GM19239 (cell line): ENCODE measurements at regions not wholly inside any gene's neighbourhood (a gene's known extent, or its start where the extent isn't known, plus 50 kb on each side); places are given as distances from the start of the nearest gene placed in this dataset.

Source experiments
- DNase-seq: peaks from one replicate; pipeline ENCODE4 v3.0.0; 2011; ENCODE audit warnings: low spot score; ENCODE audit not compliant: insufficient read length
- FAIRE-seq: peaks from 2 replicates; lab custom pipeline; 2011; peaks lifted over from hg19 to GRCh38; lab: Jason Lieb, UNC

DNA sequence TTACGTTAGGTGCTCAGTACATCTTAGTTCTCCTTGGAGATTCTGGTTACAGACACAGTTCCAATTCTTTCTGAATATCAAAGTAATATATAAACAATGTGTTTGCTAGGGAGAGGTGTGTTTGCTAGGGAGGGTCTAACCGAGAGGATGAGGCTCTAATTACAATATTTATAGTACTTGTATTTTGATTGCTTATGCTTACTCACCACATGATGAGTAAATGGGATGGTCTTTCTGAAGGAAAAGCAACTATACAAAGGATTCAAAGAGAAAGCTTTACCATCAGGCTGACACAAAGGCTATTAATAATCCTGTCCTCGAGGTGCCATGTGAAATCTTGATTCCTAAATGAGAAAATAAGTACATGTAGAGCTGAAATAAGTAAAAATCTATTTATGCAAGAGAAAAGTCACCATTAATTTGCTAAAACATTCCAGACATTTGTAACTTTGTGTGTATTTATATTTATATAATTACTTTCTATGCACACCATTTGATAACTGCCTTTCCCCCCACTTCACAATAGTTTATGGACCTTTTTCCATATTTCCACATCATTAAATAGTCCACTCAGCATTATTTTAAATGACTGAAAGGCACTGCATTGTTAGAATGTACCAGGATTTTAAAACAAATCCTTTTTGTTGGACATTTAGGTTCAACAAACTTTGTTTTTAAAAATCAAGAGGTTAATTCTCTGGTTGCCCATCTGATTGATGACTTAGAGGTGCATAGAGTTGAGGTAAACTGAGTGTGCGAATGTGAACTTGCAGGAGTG lies 94.5 kb upstream of the FN1 start:
- DNase-seq (no peak), FAIRE-seq (no peak)

DNA sequence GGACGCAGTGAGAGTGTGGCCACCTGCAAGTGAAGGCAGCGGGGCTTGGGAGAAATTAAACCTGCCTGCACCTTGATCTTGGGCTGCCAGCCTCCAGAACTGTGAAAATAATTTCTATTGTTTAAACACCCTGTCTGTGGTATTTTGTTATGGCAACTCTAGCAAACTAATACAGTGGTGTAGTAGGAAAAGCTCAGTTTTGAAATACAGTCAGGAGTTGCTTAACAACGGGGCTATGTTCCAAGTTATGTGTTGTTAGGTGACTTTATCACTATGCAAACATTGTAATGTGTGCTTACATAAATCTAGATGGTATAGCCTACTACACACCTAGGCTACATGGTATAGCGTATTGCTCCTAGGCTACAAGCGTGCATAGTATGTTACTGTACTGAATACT lies 93.4 kb upstream of the FN1 start:
- no peak for DNase-seq
- FAIRE-seq = no peak

DNA sequence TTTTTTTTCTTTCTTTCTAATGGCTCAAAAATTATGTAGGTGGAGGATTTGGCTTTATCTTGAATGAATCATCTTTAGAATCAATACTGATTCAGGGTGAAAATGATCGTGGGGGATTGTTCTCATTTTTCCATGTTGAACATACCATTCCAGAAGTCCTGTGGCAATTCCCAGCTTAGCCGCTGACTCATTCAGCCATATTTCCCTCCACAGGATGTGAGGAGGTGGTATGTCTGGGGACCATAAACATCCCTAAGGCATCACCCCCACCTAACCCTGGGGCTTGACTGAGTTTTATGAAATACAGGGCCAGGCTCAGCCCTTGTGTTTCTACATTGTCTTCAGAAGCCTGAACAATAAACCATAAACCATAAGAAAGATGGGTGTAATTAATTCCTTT lies 92.7 kb upstream of the FN1 start:
- no peak for FAIRE-seq
- DNase-seq = no peak

DNA sequence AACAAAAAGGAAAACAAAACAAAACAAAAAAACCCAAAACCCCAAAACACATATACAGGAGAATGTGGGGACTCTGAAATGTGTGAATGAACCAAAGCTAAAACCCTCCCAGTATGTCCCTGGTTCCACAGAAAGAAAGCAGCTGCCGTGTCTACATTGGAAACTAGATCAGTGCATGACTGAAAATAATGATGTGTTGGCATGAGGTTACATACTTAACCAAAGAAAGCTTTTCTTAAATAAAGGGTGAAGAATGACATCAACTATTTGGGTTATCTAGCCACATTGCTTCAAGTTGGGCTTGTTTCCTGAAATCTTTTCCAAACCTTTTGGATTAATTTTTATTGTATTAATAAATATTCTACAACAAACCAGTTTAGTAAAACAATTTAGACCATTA lies 91.9 kb upstream of the FN1 start:
- DNase-seq (no peak), FAIRE-seq (no peak)

DNA sequence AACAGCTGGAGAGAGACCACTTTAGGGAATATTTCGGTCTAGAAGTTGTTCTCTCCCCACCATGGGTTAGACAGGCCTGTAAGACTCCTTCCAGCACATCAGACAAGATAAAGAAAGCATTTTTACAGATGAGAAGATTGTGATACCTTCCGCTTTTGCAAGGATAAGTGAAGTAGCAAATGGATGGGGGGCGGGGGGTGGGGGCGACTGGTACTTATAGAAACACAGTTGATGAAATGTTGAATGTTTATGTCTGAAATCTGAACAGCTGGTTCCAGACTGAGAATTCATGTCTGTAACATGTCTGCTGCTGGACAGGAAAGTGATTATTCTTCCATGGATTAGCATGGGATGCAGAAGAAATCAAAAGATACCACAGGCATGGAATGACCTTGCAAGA lies 90.5 kb upstream of the FN1 start:
- FAIRE-seq = no peak

DNA sequence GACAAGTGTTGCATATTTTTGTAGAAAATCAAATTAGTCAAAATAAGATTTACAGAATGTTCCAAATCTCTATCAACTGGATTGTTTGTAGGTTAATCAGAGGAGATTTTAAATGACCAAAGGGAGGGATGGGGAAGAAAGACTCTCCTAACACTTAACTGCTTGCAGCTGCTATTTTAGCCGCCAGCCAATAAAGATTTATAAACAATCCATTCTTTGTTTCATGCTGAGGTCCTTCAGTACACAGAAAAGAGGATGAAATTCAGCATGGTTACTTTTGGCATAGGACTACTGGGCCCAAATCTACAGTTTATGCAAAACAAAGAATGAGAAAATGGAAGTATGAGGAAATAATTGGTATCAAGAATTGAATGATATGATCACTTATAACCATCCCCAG lies 86.4 kb upstream of the FN1 start:
- FAIRE-seq (no peak), DNase-seq (no peak)

More for the DNA sequence above, 90.5 kb upstream of the FN1 start:
- DNase-seq = no peak

DNA sequence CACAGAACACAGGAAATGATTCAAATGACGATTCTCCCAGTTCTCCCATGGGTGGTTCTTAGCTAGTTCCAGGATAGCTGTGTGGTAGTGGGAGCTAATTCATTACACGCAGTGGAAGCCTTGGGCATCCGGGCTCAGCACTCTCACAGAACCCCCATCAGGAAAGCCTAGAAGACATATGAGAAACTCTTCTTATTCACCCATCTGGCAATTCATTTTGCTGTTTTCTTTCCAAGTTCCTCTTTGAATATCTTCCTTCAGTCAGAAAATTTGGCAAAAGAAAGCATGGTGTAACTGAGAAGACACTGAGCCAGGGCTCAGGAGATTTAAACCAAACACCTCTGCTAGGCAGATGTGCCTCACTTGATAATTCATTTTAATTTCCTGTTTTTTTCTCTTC lies 85.2 kb upstream of the FN1 start:
- no peak for FAIRE-seq
- DNase-seq = no peak

DNA sequence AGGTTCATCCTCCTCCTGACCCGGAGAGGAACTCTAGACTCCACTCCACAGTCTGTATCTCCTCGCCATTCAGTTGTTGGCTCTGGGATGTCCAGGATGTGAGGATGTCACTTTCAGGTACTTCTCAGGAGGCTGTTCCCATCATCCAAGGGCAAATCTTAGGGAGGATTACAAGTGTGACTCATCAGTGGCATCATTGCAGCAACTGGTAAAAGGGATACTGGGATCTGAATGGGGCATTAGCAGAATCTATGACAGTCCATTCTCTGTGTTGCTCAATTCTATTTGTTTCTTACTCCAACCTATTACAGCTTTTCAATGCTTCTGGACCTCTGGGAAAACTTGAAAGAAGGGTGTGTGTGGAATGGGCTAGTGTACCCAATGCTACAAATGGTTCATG lies 81.5 kb upstream of the FN1 start:
- DNase-seq = no peak
- FAIRE-seq = no peak

DNA sequence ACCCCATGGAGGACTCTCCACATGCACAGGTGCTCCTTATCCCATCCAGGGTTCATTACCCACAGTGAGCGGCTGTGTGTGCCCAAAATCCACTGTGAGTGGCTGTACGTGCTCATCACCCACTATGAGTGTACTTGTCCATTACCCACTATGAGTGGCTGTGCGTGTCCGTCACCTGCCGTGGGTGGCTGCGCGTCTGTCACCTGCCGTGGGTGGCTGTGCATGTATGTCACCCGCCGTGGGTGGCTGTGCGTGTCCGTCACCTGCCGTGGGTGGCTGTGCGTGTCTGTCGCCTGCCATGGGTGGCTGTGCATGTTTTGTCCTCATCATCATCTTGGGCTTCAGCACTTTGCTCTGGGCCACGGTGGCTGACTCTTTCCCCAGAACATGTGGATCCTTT lies 78.6 kb upstream of the FN1 start:
- no peak for FAIRE-seq
- no peak for DNase-seq

DNA sequence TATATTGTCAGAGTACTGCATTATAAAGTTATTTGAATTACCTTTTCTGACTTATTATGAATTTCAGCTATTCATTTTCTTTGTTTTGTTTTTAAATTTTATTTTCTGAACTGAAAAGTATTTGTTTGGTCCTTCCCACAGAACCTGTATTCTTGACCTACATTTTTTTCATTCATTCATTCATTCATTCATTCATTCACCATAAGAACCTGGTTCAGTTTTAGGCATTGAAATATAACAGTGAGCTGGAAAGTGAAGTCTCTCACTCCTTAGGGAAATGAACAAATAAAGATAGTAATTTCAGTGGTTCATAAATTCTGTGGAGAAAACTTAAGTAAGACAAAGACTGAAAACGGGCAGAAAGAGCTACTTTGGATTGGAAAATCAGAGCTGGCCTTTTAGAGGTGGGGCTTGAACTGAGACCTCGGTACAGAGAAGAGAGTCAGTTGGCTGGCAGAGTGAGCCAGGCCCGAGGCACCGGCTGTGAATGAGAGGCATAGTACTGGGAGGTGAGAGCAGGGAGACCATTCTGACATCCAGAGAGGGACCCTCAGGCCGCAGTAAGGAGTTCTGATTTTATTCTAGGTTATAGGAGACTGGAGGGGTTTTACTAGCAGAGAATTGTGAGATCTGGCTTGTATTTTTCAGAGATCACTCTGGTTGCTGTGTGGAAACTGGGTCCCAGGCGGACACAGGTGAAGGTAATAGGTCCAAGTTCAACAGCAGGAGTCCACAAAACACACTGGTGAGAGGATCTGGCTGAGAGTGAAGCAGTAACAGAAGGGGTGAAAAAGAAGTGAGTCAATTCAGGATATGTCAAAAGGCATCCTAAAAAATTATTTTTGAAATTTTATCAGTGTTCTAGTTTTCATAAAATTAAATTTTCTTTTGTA lies 75.8 kb upstream of the FN1 start:
- no peak for DNase-seq

DNA sequence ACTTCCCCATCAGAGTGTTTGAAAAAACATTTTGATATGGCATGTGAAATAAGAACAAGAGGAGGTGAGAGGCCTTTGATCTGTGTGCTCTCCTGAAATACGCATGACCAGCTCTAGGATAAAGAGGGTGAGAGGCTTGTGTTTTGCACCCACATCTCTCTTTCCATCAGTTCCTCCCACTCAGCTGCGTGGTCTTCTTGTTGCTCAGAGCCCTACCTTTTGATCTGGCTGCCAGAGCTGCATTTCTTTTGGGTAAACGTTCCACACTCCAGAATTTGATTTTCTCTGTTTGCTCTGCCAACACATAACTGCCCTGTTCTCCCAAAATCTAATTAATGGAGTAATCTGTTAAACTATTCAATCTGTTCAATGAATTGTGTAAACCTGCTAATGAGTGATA lies 72.0 kb upstream of the FN1 start:
- DNase-seq (no peak), FAIRE-seq (no peak)

More for the DNA sequence above, 75.8 kb upstream of the FN1 start:
- FAIRE-seq = no peak

DNA sequence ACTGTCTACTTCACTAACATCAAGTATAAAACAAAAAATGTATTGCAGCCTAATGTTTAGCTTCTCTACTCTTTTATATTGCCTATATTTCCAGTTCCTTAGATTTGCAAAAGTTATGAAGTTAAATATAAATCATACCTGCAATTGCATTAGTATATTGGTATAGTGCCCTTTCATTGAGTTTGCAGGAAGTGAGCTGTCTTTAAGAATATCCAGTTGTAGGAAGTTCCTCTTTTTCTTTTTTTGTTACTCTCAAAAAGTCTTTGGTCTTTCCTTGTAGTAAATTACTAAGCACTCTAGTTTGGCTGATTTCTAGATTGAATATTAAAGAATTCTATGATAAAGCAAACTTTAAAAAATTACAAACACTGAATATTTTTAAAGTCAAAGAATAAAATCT lies 71.3 kb upstream of the FN1 start:
- FAIRE-seq (no peak), DNase-seq (no peak)

DNA sequence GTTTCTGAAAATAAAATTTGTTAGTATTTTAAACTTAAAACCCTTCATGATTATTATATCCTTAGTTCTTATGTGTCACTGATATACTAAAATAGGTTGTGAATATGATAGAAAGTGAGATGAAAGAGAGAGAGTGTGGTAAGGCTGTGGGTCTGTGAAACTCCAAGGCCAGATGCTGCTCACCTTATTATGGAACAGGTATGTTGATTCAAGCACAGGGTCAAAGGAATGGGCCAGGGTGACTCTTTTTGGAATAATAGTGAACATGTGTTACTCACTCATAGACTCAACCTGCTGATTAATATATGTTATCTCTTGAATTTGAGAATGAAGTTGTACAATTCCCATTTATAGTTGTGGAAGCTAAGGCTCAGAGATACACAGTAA lies 70.7 kb upstream of the FN1 start:
- no peak for FAIRE-seq
- no peak for DNase-seq

DNA sequence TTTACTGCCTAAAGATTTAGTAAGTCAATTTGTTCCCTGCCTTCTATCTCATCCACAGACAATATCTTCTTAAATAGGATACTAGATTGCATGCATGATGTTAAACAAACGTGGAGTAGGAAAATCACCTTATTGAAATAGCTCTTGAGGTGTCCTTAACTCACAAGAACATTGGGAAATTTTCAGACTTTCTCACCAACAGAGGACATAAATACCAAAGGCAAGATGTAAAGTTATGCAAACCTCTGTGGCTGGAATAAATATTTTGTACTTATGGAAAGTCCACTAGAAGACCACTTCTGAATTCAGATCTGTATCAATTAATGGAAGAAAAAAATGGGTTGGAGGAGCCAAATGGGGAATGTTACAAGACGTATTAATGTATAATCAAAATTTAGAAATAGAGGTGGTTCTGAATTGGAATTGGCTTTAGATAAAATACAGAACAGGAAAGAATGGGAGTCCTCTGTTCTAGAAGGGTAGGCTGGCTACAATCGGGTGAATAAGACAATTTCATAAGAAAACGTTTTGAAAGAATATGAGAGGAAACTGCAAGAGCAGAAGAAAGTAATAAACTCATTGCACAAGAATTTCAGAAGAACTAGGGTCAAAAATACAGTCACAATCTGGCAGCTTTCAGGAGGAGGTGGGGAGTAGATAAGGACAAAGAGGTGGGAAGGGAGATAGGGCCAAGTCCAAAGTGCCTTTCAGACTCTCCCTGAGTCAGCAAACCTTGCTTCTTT lies 69.3 kb upstream of the FN1 start:
- DNase-seq (no peak), FAIRE-seq (no peak)

DNA sequence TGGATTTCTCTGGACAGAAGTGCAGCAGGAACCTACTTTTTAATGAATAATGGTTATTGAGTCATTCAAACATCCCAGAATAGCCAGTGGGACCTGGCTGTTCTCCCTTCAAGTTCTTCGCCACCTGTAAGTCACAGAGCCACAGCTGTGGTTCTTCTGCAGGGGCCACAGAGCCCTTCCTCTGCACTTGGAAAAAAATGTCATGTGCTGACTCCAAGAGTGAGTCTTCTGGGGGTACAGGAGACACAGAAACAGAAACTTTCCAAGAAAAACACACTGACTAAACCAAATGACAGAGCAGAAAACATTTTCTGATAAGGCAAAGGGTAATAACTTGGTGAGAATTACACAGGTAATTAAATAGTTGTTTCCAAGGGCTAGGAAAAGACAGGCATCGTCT lies 68.7 kb upstream of the FN1 start:
- DNase-seq = no peak
- no peak for FAIRE-seq

DNA sequence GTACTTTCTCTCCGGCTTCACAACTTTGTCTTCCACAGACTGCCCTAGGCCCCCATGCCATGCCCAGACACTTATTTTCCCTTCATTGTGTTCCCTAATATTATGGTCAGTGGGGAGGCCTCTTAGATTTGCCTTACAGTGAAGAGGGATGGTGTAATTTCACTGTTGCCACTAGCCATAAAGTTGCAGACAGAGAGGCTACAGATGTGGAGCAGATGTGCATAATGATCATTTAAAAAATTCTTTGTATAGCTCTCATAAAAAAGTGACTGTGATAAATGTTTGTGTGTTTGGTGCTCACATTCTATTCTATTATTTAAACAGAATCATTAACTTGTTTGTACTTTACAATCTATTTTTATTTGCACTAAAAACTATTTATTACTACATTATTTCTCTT lies 67.5 kb upstream of the FN1 start:
- no peak for DNase-seq
- no peak for FAIRE-seq

DNA sequence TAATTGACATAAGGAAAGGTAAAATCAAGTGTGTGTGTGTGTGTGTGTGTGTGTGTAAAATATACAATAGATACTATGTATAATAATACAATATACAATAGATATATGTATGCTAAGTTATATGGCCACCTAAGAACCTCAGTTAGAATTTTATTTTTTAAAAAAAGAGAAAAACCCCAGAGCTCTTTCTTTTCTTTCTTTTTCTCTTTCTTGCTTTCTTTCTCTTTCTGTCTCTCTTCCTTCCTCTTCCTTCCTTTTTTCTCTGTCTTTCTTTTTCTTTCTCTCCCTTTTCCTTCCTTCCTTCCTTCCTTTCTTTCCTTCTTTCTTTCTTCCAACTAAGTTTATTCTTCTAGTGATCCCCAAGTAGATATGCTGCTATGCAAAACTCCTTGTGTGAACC lies 64.6 kb upstream of the FN1 start:
- no peak for FAIRE-seq
- DNase-seq = no peak

DNA sequence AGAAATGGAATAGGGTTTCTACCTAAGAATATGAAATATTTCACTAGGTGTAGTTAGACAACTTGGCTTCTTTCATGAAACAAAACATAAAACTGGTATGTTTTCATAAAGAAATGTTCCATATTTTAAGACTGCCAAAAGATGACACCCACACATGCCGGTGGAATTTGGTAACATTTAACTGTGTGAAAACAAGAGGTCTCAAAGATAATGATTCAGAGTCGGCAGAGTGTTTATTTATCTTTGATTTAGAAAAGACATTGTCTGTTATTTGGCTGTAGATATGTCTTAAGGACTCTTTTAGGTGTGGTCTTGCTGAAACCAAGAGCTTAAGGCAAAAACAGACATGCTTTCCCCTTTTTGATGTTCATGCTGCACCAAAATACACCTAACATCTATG lies 63.5 kb upstream of the FN1 start:
- no peak for FAIRE-seq

DNA sequence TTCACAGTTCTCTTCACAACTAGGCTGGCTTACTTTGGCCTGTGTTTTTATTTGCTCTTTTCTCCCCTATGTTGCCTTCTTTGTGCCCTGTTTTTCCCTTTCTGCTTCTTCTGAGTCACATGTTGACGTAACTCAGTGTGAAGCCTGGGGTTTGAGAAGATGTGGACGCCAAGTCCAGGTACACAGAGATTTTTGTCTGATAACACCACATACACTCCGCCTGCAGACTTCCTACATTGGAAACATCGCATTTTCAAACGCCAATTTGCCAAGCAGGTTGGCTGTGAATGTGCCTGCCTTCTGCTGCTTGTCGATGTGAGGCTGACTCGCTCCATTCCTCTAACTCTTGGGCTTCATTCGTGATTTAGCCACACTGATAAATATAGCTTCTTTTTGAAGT lies 62.6 kb upstream of the FN1 start:
- no peak for DNase-seq
- FAIRE-seq = no peak

More for the DNA sequence above, 63.5 kb upstream of the FN1 start:
- no peak for DNase-seq

DNA sequence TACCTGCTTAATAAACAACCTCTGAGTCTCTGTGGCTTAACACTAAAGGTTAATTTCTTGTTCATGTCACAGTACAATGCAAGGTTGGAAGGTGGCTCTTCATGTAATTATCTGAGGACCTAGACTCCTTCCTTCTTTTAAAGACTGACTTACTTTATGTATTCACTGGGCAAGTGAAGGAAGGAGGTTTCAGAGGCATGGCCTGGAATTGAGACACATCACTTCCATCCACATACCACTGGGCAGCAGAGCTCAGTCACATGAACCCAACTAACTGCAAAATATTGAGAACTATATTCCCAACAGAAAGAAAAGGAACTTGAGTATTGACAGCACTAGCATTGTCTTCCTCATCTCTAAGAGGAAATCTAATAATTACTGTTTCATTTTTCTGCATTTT lies 57.5 kb upstream of the FN1 start:
- FAIRE-seq = no peak

DNA sequence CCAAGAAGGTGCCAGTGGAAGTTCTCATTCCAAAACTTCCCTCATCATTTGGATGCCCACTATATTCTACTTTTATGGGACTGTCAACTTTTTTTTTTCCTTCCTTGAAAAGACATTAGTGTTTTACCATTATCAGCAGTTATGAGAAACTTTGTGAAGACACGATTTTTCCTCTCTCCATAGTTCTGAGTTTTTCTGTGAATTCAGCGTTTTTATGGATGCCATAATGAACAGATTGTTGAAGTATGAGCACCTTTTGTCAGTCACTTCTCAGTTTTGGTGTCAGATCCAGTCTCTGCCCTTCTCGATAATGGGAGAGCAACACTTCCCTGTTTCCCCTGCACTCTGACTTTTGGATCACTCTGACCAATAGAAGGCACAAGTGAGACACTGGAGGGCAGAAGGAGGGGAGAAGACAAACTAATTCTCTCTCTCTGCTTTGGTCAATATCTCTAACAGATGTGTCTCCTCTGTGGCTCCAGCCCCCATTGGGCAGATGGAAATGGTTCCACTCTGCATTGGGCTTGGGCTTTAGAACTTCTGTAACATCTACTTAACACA lies 53.5 kb upstream of the FN1 start:
- FAIRE-seq (no peak), DNase-seq (no peak)

More for the DNA sequence above, 57.5 kb upstream of the FN1 start:
- DNase-seq = no peak
